HepG2 (cell line): ENCODE measurements at regions not wholly inside any gene's neighbourhood (a gene's known extent, or its start where the extent isn't known, plus 50 kb on each side); places are given as distances from the start of the nearest gene placed in this dataset.
A peak's percentile ranks its signal among the peaks of the same experiment; 100 is the strongest.

Experiments
- ATAC-seq: fragments of 200-7000 bp; cut with Tn5 transposase; 3 replicates; pipeline ENCODE4 v1.9.1; 2020; ENCODE audit warnings: mild to moderate bottlenecking, moderate library complexity
- BruUV-seq: library from RNA; stranded (reverse); fragments of 400-500 nt; replicated peaks from 2 replicates; lab custom pipeline; 2021; lab: Mats Ljungman, UMichigan
- CTCF ChIA-PET: fragments of 300-600 bp; formaldehyde crosslinking; extraction: SDS; loops from one replicate; lab custom pipeline; 2021; ENCODE audit warnings: low total read pairs, inconsistent platforms, low intra/inter-chr PET ratio; lab: Yijun Ruan, JAX
- POLR2A ChIA-PET: fragments of 350-600 bp; sonication (Branson Sonifier 250); formaldehyde crosslinking; loops from one replicate; lab custom pipeline; 2020; ENCODE audit warnings: antibody characterized with exemption, inconsistent platforms; lab: Yijun Ruan, JAX
- DNase-seq: peaks from one replicate; pipeline ENCODE4 v3.0.0-alpha.2; 2015; ENCODE audit warnings: low spot score
- FAIRE-seq: peaks from 3 replicates; lab custom pipeline; 2011; peaks lifted over from hg19 to GRCh38; lab: Jason Lieb, UNC
- H2AFZ ChIP-seq: one replicate; pipeline ENCODE4 v1.6.1; 2011; ENCODE audit warnings: low read length, inconsistent platforms
- H3K27ac ChIP-seq: fragments of 300-600 bp; 3 replicates; pipeline ENCODE4 v1.8.0; 2011; ENCODE audit warnings: mixed run types, mild to moderate bottlenecking, mixed read lengths, low read length, inconsistent platforms; ENCODE audit not compliant: insufficient read depth; ENCODE audit errors: extremely low read length
- H3K27me3 ChIP-seq, 2 experiments: fragments of 200-600 bp in 1 of 2; 2 replicates in 1 of 2; 3 replicates in 1 of 2; pipeline versions ENCODE4 v1.6.0 to v1.8.0; 2011; ENCODE audit warnings: low read length in 2 of 2, mild to moderate bottlenecking in 2 of 2, moderate library complexity in 2 of 2, inconsistent platforms in 1 of 2; ENCODE audit not compliant: insufficient read depth in 2 of 2, control insufficient read depth in 1 of 2
- H3K36me3 ChIP-seq, 2 experiments: fragments of 200-600 bp in 1 of 2; replicated peaks in 1 of 2; 2 replicates in 1 of 2; 3 replicates in 1 of 2; pipeline versions ENCODE4 v1.5.1 to v1.8.0; 2011; ENCODE audit warnings: low read length in 2 of 2, inconsistent platforms in 1 of 2; ENCODE audit not compliant: insufficient read depth in 2 of 2, control insufficient read depth in 1 of 2
- H3K4me1 ChIP-seq: 2 replicates; pipeline ENCODE4 v1.5.1; 2012; ENCODE audit warnings: low read length, inconsistent platforms; ENCODE audit not compliant: insufficient read depth
- H3K4me2 ChIP-seq: 2 replicates; pipeline ENCODE4 v1.6.0; 2011; ENCODE audit warnings: low read depth, low read length, inconsistent platforms
- H3K4me3 ChIP-seq, 3 experiments: fragments of 200-600 bp in 1 of 3; sonication (generic), shearing (Covaris generic) in 1 of 3; replicated peaks in 1 of 3; 2 replicates each; pipeline ENCODE4 v1.5.1; 2011 to 2016; ENCODE audit warnings: low read length in 3 of 3, inconsistent platforms in 2 of 3, low read depth in 2 of 3, mild to moderate bottlenecking in 2 of 3, control low read depth in 1 of 3, mixed read lengths in 1 of 3; ENCODE audit not compliant: insufficient read depth in 1 of 3
- H3K79me2 ChIP-seq: one replicate; pipeline ENCODE4 v1.6.1; 2011; ENCODE audit warnings: low read length, inconsistent platforms; ENCODE audit not compliant: insufficient read depth
- H3K9ac ChIP-seq: 2 replicates; pipeline ENCODE4 v1.6.0; 2011; ENCODE audit warnings: mild to moderate bottlenecking, low read depth, low read length, inconsistent platforms; ENCODE audit not compliant: insufficient read depth
- H3K9me3 ChIP-seq: 2 replicates; pipeline ENCODE4 v1.5.1; 2012; ENCODE audit warnings: mild to moderate bottlenecking, low read length
- H4K20me1 ChIP-seq: 2 replicates; pipeline ENCODE4 v1.6.0; 2011; ENCODE audit warnings: inconsistent platforms, mild to moderate bottlenecking, low read length, moderate library complexity; ENCODE audit not compliant: insufficient read depth
- ELF3 ChIP-seq: IDR thresholded peaks from 2 replicates; pipeline ENCODE4 v1.6.1; 2016; ENCODE audit warnings: missing genetic modification reagents, missing compliant biosample characterization
- FOXA1 ChIP-seq, 2 experiments: fragments of 450-650 bp in 1 of 2; sonication (generic) in 1 of 2; formaldehyde crosslinking in 1 of 2; IDR thresholded peaks; 2 replicates each; pipeline versions ENCODE4 v1.4.0 to v1.6.1; 2016 to 2020; ENCODE audit warnings: missing genetic modification reagents in 1 of 2
- MAFF ChIP-seq: IDR thresholded peaks from 2 replicates; pipeline ENCODE4 v1.6.1; 2011; ENCODE audit warnings: low read depth, low read length, improper control_type of control experiment
- MAFK ChIP-seq, 2 experiments: IDR thresholded peaks in 1 of 2; conservative IDR thresholded peaks in 1 of 2; 2 replicates each; pipeline ENCODE4 v1.6.1; 2011; ENCODE audit warnings: improper control_type of control experiment in 2 of 2, low read length in 2 of 2
- ONECUT2 ChIP-seq: sonication (generic); formaldehyde crosslinking; IDR thresholded peaks from 2 replicates; pipeline ENCODE4 v1.4.0; 2020; ENCODE audit warnings: missing genetic modification reagents
- RCOR2 ChIP-seq: IDR thresholded peaks from 2 replicates; pipeline ENCODE4 v1.6.1; 2016; ENCODE audit warnings: missing biosample characterization, missing genetic modification reagents
- ZBTB38 ChIP-seq: sonication (generic); formaldehyde crosslinking; IDR thresholded peaks from 2 replicates; pipeline ENCODE4 v1.5.1; 2020; ENCODE audit warnings: mild to moderate bottlenecking, missing genetic modification reagents
- ZBTB42 ChIP-seq: sonication (generic); formaldehyde crosslinking; IDR thresholded peaks from 2 replicates; pipeline ENCODE4 v1.5.0; 2020; ENCODE audit warnings: mild to moderate bottlenecking, missing genetic modification reagents
- ZSCAN22 ChIP-seq: sonication (generic); formaldehyde crosslinking; IDR thresholded peaks from 2 replicates; pipeline ENCODE4 v1.4.0; 2020; ENCODE audit warnings: mild to moderate bottlenecking, missing genetic modification reagents
- WGBS: methylation state at CpG from one replicate; pipeline ENCODE4 v1.1.6; 2017; ENCODE audit warnings: low lambda C conversion rate; 5-methylcytosine and 5-hydroxymethylcytosine counted together
- in situ Hi-C: cut with HindIII; loops from 2 replicates; pipeline ENCODE4 v1.10.0; 2017; ENCODE audit warnings: low pct_unique_long_range_greater_than_20kb; ENCODE audit not compliant: extremely low pct_ligation_motif_present
- intact Hi-C: fragments of 100-400 bp; cut with micrococcal nuclease; formaldehyde crosslinking; loops from one replicate; pipeline ENCODE4 v1.10.0; 2022; ENCODE audit not compliant: unreplicated experiment

GRCh38 chr16:62989480-62989879 lies 953.2 kb upstream of the CDH8 start:
- no peaks in the 10 kb centered on the region for H3K27me3 ChIP-seq
- H4K20me1 ChIP-seq: no peaks in the 10 kb centered on the region
- DNase-seq: no peak
- intact Hi-C loops (no loop called here), in situ Hi-C loops (no loop called here)
- ChIA-PET POLR2A (no interaction called here), CTCF (no interaction called here)
- no TSS peak for BruUV-seq
- H3K27ac ChIP-seq: no peak overlapping the region
- H3K79me2 ChIP-seq: no peaks in the 10 kb centered on the region
- ATAC-seq: no peak
- H3K4me3 ChIP-seq: no peak overlapping the region
- H3K9ac ChIP-seq: no peak overlapping the region
- FAIRE-seq: no peak
- TF ChIP-seq RCOR2 (CRISPR knock-in tag): no peak
- no peak for TF ChIP-seq ONECUT2 (CRISPR knock-in tag)
- TF ChIP-seq ZBTB38 (CRISPR knock-in tag): no peak
- TF ChIP-seq ZSCAN22 (CRISPR knock-in tag): no peak
- peaks cover 50% of the 10 kb centered on the region for H3K9me3 ChIP-seq
- no peak overlapping the region for H2AFZ ChIP-seq
- H3K4me1 ChIP-seq: no peaks in the 10 kb centered on the region
- 3% methylated on average over 1 of the region's 1 CpG for WGBS
- H3K36me3 ChIP-seq: no peaks in the 10 kb centered on the region
- H3K4me2 ChIP-seq: no peak overlapping the region

- H3K36me3 ChIP-seq: no peaks in the 10 kb centered on the region
- POLR2A ChIA-PET: no interaction called here
- no peak for ATAC-seq
Measured at GRCh38 chr16:62985722-62986121, 949.5 kb upstream of the CDH8 start.

More at GRCh38 chr16:62985722-62986121, 949.5 kb upstream of the CDH8 start:
- Histone ChIP-seq H3K4me1 (no peaks in the 10 kb centered on the region), H3K27ac (no peak overlapping the region), H3K9me3 (peaks cover 41% of the 10 kb centered on the region), H3K79me2 (no peaks in the 10 kb centered on the region), H4K20me1 (no peaks in the 10 kb centered on the region), H2AFZ (no peak overlapping the region), H3K9ac (no peak overlapping the region), H3K4me3 (no peak overlapping the region), H3K4me2 (no peak overlapping the region), H3K27me3 (no peaks in the 10 kb centered on the region)
- no peak for FAIRE-seq
- BruUV-seq: no TSS peak
- no peak for DNase-seq
- in situ Hi-C loops: no loop called here
- 5% methylated on average over 1 of the region's 1 CpG for WGBS
- no peak for TF ChIP-seq FOXA1 (IDR thresholded peaks at IDR 0.05)
- no peak for TF ChIP-seq FOXA1 (CRISPR knock-in tag; IDR thresholded peaks at IDR 0.05)
- no peak for TF ChIP-seq ELF3 (CRISPR knock-in tag)
- TF ChIP-seq ZBTB42 (CRISPR knock-in tag): no peak
- peak; percentile 89 for TF ChIP-seq MAFF
- peak; percentile 84 to 95 for TF ChIP-seq MAFK (conservative IDR thresholded peaks at IDR 0.05 in 1 of 2, IDR thresholded peaks at IDR 0.05 in 1 of 2; ENCODE audit: low read length in 2 of 2)
- CTCF ChIA-PET: no interaction called here
- intact Hi-C loops: no loop called here
